SK-N-SH (cell line): ENCODE measurements at regions not wholly inside any gene's neighbourhood (a gene's known extent, or its start where the extent isn't known, plus 50 kb on each side); places are given as distances from the start of the nearest gene placed in this dataset.
"Not testable (repeated sequence)": the region's sequence is repeated elsewhere in the genome, so short reads cannot be mapped to it uniquely, and the experiment has no call there.

Experiments used
- CTCF ChIA-PET: fragments of 300-600, 350-600 bp; formaldehyde crosslinking; extraction: SDS; loops from one replicate; lab custom pipeline; 2021; lab: Yijun Ruan, JAX
- POLR2A ChIA-PET: fragments of 350-600 bp; sonication (Branson Sonifier 250); formaldehyde crosslinking; extraction: SDS; loops from one replicate; lab custom pipeline; 2020; ENCODE audit warnings: antibody characterized with exemption, inconsistent platforms; lab: Yijun Ruan, JAX
- DNase-seq: peaks from one replicate; pipeline ENCODE4 v3.0.0; 2012
- H2AFZ ChIP-seq: fragments of 200-600 bp; sonication (generic); 2 replicates; pipeline ENCODE4 v1.8.1; 2016; ENCODE audit warnings: antibody characterized with exemption, mild to moderate bottlenecking, low read depth
- H3F3A ChIP-seq: fragments of 200-600 bp; sonication (generic); replicated peaks from 2 replicates; pipeline ENCODE3; 2016; ENCODE audit warnings: antibody characterized with exemption, mild to moderate bottlenecking; ENCODE audit not compliant: insufficient read depth
- H3K27ac ChIP-seq, 2 experiments: fragments of 200-500 bp in 1 of 2; fragments of 200-600 bp in 1 of 2; sonication (Bioruptor generic) in 1 of 2; sonication (generic), shearing (Covaris generic) in 1 of 2; 2 replicates each; pipeline versions ENCODE4 v1.5.1 to v1.6.1; 2014 to 2016; ENCODE audit warnings: low read depth in 2 of 2, inconsistent platforms in 1 of 2, low read length in 1 of 2, mild to moderate bottlenecking in 1 of 2, mixed read lengths in 1 of 2
- H3K27me3 ChIP-seq: fragments of 200-600 bp; sonication (generic), shearing (Covaris generic); 2 replicates; pipeline ENCODE4 v1.6.1; 2016; ENCODE audit warnings: mixed run types; ENCODE audit not compliant: insufficient read depth
- H3K36me3 ChIP-seq, 2 experiments: fragments of 200-500 bp in 1 of 2; fragments of 200-600 bp in 1 of 2; sonication (Bioruptor generic) in 1 of 2; sonication (generic) in 1 of 2; replicated peaks in 1 of 2; 2 replicates each; pipeline versions ENCODE3 to v1.5.1; 2014 to 2016; ENCODE audit warnings: low read length in 1 of 2, mild to moderate bottlenecking in 1 of 2; ENCODE audit not compliant: insufficient read depth in 2 of 2, control insufficient read depth in 1 of 2
- H3K4me1 ChIP-seq, 2 experiments: fragments of 200-500 bp in 1 of 2; fragments of 200-600 bp in 1 of 2; sonication (Bioruptor generic) in 1 of 2; sonication (generic), shearing (Covaris generic) in 1 of 2; 2 replicates each; pipeline versions ENCODE4 v1.5.1 to v1.6.1; 2014 to 2016; ENCODE audit warnings: low read depth in 1 of 2, low read length in 1 of 2, mixed run types in 1 of 2; ENCODE audit not compliant: insufficient read depth in 2 of 2, control insufficient read depth in 1 of 2
- H3K4me2 ChIP-seq: fragments of 200-600 bp; sonication (generic), shearing (Covaris generic); 2 replicates; pipeline ENCODE4 v1.6.1; 2017; ENCODE audit warnings: mixed run types
- H3K4me3 ChIP-seq, 2 experiments: fragments of 200-500 bp in 1 of 2; fragments of 200-600 bp in 1 of 2; sonication (Bioruptor generic) in 1 of 2; sonication (generic), shearing (Covaris generic) in 1 of 2; 2 replicates each; pipeline versions ENCODE4 v1.5.1 to v1.8.1; 2014 to 2016; ENCODE audit warnings: low read depth in 2 of 2, inconsistent platforms in 1 of 2, low read length in 1 of 2, mild to moderate bottlenecking in 1 of 2, mixed read lengths in 1 of 2, moderate library complexity in 1 of 2
- H3K79me2 ChIP-seq: fragments of 200-600 bp; sonication (generic); 2 replicates; pipeline ENCODE4 v1.8.1; 2017; ENCODE audit warnings: mild to moderate bottlenecking; ENCODE audit not compliant: insufficient read depth
- H3K9ac ChIP-seq: fragments of 200-600 bp; sonication (generic); 2 replicates; pipeline ENCODE4 v1.6.1; 2017; ENCODE audit warnings: mixed run types
- H3K9me2 ChIP-seq: fragments of 200-600 bp; sonication (generic); 2 replicates; pipeline ENCODE4 v1.6.1; 2017; ENCODE audit warnings: mixed run types
- H3K9me3 ChIP-seq: fragments of 200-600 bp; sonication (generic); 2 replicates; pipeline ENCODE4 v1.6.1; 2017; ENCODE audit warnings: mixed run types, mild to moderate bottlenecking, moderate library complexity
- H4K20me1 ChIP-seq: fragments of 200-600 bp; sonication (generic); 2 replicates; pipeline ENCODE4 v1.6.1; 2017; ENCODE audit warnings: mild to moderate bottlenecking, mixed run types; ENCODE audit not compliant: insufficient read depth
- CHD2 ChIP-seq: fragments of 150-350 bp; IDR thresholded peaks from 2 replicates; pipeline ENCODE4 v1.6.1; 2018; ENCODE audit warnings: low read length; ENCODE audit not compliant: partially characterized antibody
- ELF1 ChIP-seq: IDR thresholded peaks from 2 replicates; pipeline ENCODE4 v1.4.0; 2012
- EP300 ChIP-seq, 2 experiments: IDR thresholded peaks; 2 replicates each; pipeline versions ENCODE4 v1.4.0 to v1.6.1; 2012; ENCODE audit warnings: borderline replicate concordance in 1 of 2, low read depth in 1 of 2, low read length in 1 of 2
- EZH2phosphoT487 ChIP-seq: fragments of 200-600 bp; sonication (generic); IDR thresholded peaks from 2 replicates; pipeline ENCODE4 v1.6.1; 2017; ENCODE audit warnings: low read depth, mixed run types, mild to moderate bottlenecking, antibody characterized with exemption, moderate library complexity, borderline replicate concordance
- FOSL2 ChIP-seq: IDR thresholded peaks from 2 replicates; pipeline ENCODE4 v1.4.0; 2012; ENCODE audit warnings: low read depth, mild to moderate bottlenecking, moderate library complexity, borderline replicate concordance
- GABPA ChIP-seq: IDR thresholded peaks from 2 replicates; pipeline ENCODE4 v1.4.0; 2012; ENCODE audit warnings: low read depth, mild to moderate bottlenecking
- GATA2 ChIP-seq: sonication (generic); formaldehyde crosslinking; IDR thresholded peaks from 2 replicates; pipeline ENCODE4 v1.5.0; 2020; ENCODE audit warnings: mild to moderate bottlenecking, missing genetic modification reagents
- MXI1 ChIP-seq: IDR thresholded peaks from 2 replicates; pipeline ENCODE4 v1.6.1; 2012; ENCODE audit warnings: mild to moderate bottlenecking, low read depth, low read length, improper control_type of control experiment
- NRF1 ChIP-seq: IDR thresholded peaks from 2 replicates; pipeline ENCODE4 v1.6.1; 2012; ENCODE audit warnings: low read depth, mild to moderate bottlenecking, low read length
- POLR2AphosphoS5 ChIP-seq: IDR thresholded peaks from 2 replicates; pipeline ENCODE4 v1.6.1; 2012; ENCODE audit warnings: low read depth, low read length
- RAD21 ChIP-seq: IDR thresholded peaks from 2 replicates; pipeline ENCODE4 v1.6.1; 2012; ENCODE audit warnings: mild to moderate bottlenecking, low read length
- RFX5 ChIP-seq: IDR thresholded peaks from 2 replicates; pipeline ENCODE4 v1.6.1; 2012; ENCODE audit warnings: mild to moderate bottlenecking, improper control_type of control experiment, low read length
- RXRA ChIP-seq: IDR thresholded peaks from 2 replicates; pipeline ENCODE4 v1.4.0; 2012; ENCODE audit warnings: low read depth, mild to moderate bottlenecking, borderline replicate concordance
- SIN3A ChIP-seq: IDR thresholded peaks from 2 replicates; pipeline ENCODE4 v1.6.1; 2012; ENCODE audit warnings: low read depth, mild to moderate bottlenecking, low read length, moderate library complexity, borderline replicate concordance
- TAF1 ChIP-seq: IDR thresholded peaks from 2 replicates; pipeline ENCODE4 v1.6.1; 2012; ENCODE audit warnings: low read depth, mild to moderate bottlenecking, low read length, moderate library complexity, borderline replicate concordance
- TCF12 ChIP-seq: IDR thresholded peaks from 2 replicates; pipeline ENCODE4 v1.4.0; 2012
- USF2 ChIP-seq: fragments of 150-350 bp; IDR thresholded peaks from 2 replicates; pipeline ENCODE4 v1.6.1; 2017; ENCODE audit warnings: antibody characterized with exemption, low read length, low read depth, borderline replicate concordance
- WGBS: methylation state at CpG from one replicate; pipeline ENCODE4 v1.1.6; 2017; ENCODE audit warnings: low lambda C conversion rate; 5-methylcytosine and 5-hydroxymethylcytosine counted together
- TF ChIP-seq, protein P1 (sequence below): IDR thresholded peaks from 2 replicates; pipeline ENCODE4 v1.6.1; 2012; ENCODE audit warnings: mild to moderate bottlenecking, low read depth, low read length, moderate library complexity

DNA sequence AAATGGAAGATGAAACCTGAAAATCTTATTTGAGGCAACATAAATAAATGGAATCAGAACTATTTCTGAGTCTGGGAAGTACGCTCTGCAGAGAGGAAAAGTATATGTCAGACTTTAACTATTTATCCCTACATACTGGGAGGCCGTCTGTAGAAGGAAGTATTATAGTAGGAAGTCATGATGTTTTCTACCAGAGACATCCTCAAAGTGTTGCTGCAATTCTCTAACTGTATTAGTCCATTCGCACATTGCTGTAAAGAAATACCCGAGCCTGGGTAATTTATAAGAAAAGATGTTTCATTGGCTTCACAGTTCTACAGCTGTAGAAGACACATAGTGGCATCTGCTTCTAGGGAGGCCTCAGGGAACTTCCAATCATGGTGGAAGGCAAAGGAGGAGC, 88.7 kb upstream of the TBL1X start:
- Histone ChIP-seq H3K4me1 (no peaks in the 10 kb centered on the region), H3K4me3 (no peak overlapping the region), H3K79me2 (no peaks in the 10 kb centered on the region), H3K9me3 (no peaks in the 10 kb centered on the region), H3K4me2 (no peak overlapping the region), H2AFZ (no peak overlapping the region), H3K27ac (no peak overlapping the region), H3F3A (no peaks in the 10 kb centered on the region), H3K9ac (no peak overlapping the region), H3K27me3 (no peaks in the 10 kb centered on the region), H3K36me3 (no peaks in the 10 kb centered on the region), H4K20me1 (no peaks in the 10 kb centered on the region), H3K9me2 (no peaks in the 10 kb centered on the region)
- 36% methylated on average over 4 of the region's 4 CpGs for WGBS
- ChIA-PET POLR2A (no interaction called here), CTCF (no interaction called here)
- no peak for DNase-seq
- no peak for TF ChIP-seq RAD21
- no peak for TF ChIP-seq EZH2phosphoT487
- no peak for TF ChIP-seq FOSL2
- TF ChIP-seq GABPA, result no peak
- TF ChIP-seq TAF1, result no peak

- DNase-seq, H3K27me3 ChIP-seq, H2AFZ ChIP-seq, CTCF ChIA-PET, H3K36me3 ChIP-seq, H4K20me1 ChIP-seq, H3K9ac ChIP-seq, H3K79me2 ChIP-seq, H3F3A ChIP-seq, H3K27ac ChIP-seq, H3K9me2 ChIP-seq, H3K4me3 ChIP-seq, H3K4me2 ChIP-seq, H3K4me1 ChIP-seq, POLR2A ChIA-PET, H3K9me3 ChIP-seq: not testable (repeated sequence)
- WGBS, result 11% methylated on average over 3 of the region's 3 CpGs
These were observed 87.6 kb upstream of the TBL1X start for GRCh38 chrX:9377216-9377615.

- Histone ChIP-seq H3K79me2 (no peaks in the 10 kb centered on the region), H3K4me1 (no peaks in the 10 kb centered on the region), H3K4me2 (no peak overlapping the region), H4K20me1 (no peaks in the 10 kb centered on the region), H3K27ac (no peak overlapping the region), H3K9me3 (no peaks in the 10 kb centered on the region), H3K36me3 (no peaks in the 10 kb centered on the region), H3K4me3 (no peak overlapping the region), H3K9ac (no peak overlapping the region), H2AFZ (no peak overlapping the region), H3K9me2 (no peaks in the 10 kb centered on the region), H3K27me3 (no peaks in the 10 kb centered on the region; the same call in 1 of the 2 replicates), H3F3A (no peaks in the 10 kb centered on the region)
- POLR2A ChIA-PET, result no interaction called here
- WGBS, result 28% methylated on average over 7 of the region's 7 CpGs
- no peak for DNase-seq
- CTCF ChIA-PET, result no interaction called here
- TF ChIP-seq RXRA, result no peak
- TF ChIP-seq FOSL2, result no peak
- TF ChIP-seq MXI1, result no peak
- TF ChIP-seq EZH2phosphoT487, result no peak
- no peak for TF ChIP-seq GATA2
- no peak for TF ChIP-seq EP300 (IDR thresholded peaks at IDR 0.05; ENCODE audit: borderline replicate concordance in 1 of 2, low read depth in 1 of 2, low read length in 1 of 2)
- TF ChIP-seq, protein P1, sequence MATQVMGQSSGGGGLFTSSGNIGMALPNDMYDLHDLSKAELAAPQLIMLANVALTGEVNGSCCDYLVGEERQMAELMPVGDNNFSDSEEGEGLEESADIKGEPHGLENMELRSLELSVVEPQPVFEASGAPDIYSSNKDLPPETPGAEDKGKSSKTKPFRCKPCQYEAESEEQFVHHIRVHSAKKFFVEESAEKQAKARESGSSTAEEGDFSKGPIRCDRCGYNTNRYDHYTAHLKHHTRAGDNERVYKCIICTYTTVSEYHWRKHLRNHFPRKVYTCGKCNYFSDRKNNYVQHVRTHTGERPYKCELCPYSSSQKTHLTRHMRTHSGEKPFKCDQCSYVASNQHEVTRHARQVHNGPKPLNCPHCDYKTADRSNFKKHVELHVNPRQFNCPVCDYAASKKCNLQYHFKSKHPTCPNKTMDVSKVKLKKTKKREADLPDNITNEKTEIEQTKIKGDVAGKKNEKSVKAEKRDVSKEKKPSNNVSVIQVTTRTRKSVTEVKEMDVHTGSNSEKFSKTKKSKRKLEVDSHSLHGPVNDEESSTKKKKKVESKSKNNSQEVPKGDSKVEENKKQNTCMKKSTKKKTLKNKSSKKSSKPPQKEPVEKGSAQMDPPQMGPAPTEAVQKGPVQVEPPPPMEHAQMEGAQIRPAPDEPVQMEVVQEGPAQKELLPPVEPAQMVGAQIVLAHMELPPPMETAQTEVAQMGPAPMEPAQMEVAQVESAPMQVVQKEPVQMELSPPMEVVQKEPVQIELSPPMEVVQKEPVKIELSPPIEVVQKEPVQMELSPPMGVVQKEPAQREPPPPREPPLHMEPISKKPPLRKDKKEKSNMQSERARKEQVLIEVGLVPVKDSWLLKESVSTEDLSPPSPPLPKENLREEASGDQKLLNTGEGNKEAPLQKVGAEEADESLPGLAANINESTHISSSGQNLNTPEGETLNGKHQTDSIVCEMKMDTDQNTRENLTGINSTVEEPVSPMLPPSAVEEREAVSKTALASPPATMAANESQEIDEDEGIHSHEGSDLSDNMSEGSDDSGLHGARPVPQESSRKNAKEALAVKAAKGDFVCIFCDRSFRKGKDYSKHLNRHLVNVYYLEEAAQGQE, result no peak
- no peak for TF ChIP-seq GABPA
- no peak for TF ChIP-seq USF2
- TF ChIP-seq CHD2, result no peak
- TF ChIP-seq NRF1, result no peak
- no peak for TF ChIP-seq TCF12
- no peak for TF ChIP-seq SIN3A
- no peak for TF ChIP-seq ELF1
- TF ChIP-seq POLR2AphosphoS5, result no peak
- no peak for TF ChIP-seq RFX5
These were observed 85.7 kb upstream of the TBL1X start for GRCh38 chrX:9378980-9379696.
